ENCODE measurements at regions not wholly inside any gene's neighbourhood (a gene's known extent, or its start where the extent isn't known, plus 50 kb on each side); places are given as distances from the start of the nearest gene placed in this dataset.

- no peak for TF ChIP-seq CTCF (IDR thresholded peaks at IDR 0.05)
- TF ChIP-seq POLR2A (IDR thresholded peaks at IDR 0.05) = no peak
These were observed 291.7 kb upstream of the SPTLC3 start for GRCh38 chr20:12717061-12717460.

Measured in tibial nerve (tissue), 3 donors.